Hematopoietic multipotent progenitor cell treated with erythropoietin and hydrocortisone succinate and interleukin-3 and kit ligand, for 4 days (in vitro differentiated cells): ENCODE measurements at regions not wholly inside any gene's neighbourhood (a gene's known extent, or its start where the extent isn't known, plus 50 kb on each side); places are given as distances from the start of the nearest gene placed in this dataset.
"Not testable (repeated sequence)": the region's sequence is repeated elsewhere in the genome, so short reads cannot be mapped to it uniquely, and the experiment has no call there.

Source experiments
- DNase-seq: peaks from one replicate; pipeline ENCODE4 v3.0.0-alpha.2; 2015

DNA sequence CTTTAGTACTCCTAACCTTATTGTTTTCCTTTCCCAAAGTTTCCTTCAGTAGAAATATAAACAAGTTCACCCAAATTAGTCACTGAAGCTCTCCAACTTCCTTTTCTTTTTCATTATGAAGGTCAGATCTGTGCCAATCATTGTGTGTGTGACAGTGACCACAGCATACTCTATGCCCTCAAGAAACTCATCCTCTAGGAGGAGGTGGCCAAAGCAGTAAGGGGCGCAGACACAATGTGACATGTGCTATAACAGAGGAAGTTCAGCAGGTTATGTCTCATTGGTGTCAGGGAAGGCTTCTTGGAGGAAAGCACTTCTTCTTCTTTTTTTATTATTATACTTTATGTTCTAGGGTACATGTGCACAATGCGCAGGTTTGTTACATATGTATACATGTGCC lies 60.0 kb upstream of the PSME4 start:
- no peak for DNase-seq

DNA sequence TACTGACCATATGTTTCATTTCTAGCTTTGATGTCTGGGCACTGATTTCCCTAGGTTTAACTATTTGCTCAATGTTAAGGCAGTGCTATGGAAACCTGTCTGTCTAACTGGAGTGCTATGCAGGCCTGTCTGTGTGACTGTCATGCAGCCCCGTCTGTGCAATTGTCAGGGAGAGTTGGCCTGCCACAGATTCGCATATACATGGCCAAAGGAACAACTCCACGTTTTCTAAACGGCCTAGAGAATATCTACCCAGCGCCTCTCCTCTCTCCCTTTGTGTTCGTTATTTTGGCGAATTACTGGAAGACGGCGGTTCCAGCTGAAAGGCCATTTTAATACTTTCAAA lies 59.6 kb upstream of the PSME4 start:
- no peak for DNase-seq

DNA sequence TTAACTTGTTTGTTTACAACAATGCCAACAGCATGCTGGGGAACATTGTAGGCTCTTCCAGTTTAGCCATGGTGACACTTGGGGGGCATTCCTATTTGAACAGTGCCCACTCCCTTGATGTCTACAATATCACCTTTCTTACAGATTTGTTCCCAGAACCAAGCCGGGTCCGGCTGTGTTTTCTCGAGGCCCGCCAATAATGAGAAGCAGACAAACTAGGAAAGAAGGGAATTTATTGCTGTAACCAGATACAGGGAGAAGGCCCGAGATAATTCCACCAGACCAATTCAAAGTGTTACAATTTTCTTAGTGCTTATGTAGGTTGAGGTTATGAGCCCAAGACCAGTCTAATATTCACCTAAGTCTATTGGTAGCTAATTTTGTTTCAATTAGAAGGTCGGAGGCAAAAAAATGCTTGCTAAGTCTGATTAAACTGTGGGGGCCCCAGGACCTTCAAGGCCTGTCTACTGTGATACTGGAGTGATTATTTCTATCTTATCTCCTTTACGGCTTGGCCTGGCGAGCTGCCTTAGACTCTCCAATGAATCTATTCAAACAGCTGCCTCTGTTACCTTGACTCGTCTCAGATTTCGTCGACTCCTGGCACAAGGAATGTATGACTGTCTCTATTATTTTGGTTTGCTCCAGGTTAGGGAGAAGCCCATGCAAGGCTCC lies 59.1 kb upstream of the PSME4 start:
- peak; percentile 45 for DNase-seq

DNA sequence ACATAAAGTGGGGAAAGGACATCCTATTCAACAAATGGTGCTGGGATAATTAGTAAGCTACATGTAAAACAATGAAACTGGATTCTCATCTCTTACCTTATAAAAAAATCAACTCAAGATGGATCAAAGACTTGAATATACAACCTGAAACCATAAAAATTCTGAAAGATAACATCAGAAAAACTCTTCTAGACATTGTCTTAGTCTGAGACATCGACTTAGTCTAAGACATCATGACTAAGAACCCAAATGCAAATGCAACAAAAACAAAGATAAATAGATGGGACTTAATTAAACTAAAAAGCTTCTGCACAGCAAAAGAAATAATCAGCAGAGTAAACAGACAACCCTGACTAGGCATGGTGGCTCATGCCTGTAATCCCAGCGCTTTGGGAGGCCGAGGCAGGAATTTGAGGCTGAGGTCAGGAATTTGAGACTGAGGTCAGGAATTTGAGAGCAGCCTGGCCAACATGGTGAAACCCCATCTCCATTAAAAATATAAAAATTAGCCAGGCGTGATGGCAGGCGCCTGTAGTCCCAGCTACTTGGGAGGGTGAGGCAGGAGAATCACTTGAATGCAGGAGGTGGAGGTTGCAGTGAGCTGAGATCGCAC lies 54.8 kb upstream of the PSME4 start:
- DNase-seq, result not testable (repeated sequence)

DNA sequence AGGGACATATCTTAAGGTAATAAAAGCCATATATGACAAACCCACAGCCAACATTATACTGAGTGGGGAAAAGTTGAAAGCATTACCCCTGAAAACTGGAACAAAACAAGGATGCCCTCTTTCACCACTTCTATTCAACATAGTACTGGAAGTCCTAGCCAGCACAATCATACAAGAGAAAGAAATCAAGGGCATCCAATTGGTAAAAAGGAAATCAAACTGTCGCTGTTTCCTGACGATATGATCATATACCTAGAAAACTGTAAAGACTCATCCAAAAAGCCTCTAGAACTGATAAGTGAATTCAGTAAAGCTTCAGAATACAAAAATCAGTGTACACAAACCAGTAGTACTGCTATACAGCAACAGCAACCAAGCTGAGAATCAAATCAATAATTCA lies 53.8 kb upstream of the PSME4 start:
- no peak for DNase-seq

DNA sequence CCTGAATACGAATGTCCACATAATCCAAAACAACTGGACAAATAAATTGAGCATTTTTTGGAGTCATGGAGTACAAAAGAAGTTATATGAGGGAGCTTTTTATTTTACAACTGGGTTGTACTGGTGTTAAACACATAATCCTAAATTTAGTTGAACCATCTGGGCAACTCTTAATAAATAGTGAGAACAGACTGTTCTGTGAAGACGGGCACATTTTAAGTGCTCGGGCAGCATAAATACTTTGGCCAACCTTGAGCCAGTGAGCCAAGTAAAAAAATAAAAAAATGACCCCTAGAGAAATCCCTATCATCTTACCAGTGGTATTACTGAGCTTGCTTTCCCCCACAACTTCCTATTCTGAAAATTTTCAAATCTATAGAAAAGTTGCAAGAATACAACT lies 50.9 kb upstream of the PSME4 start:
- no peak for DNase-seq

DNA sequence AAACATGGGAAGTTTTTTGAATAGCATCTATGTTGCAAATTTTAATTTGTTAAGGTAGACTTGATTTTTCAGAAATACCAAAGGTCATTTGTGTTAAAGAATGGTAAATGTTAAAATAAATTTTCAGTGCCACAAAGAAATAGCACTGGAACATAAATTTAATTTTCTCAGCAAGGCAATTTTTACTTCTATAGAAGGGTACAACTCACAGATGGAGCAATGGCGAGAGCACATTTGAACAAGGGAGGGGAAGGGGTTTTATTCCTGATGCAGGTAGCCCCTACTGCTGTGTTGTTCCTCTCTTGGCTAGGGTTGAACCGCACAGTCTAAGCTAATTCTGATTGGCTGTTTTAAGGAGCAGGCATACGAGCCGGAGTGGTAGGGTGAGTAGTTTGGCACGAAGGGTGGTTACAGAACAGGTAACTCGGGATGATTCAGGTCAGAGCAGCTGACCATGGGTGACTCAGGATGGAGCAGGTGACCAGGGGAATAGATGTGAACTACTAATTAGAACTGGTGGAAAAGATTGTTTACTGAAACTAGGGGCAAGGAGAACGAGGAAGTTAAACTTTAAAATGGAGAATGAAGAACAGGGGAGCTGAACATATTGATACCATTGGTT lies 50.1 kb upstream of the PSME4 start:
- DNase-seq, result no peak
